WTC11 (cell line): ENCODE measurements at regions not wholly inside any gene's neighbourhood (a gene's known extent, or its start where the extent isn't known, plus 50 kb on each side); places are given as distances from the start of the nearest gene placed in this dataset.

Experiments
- CREB1 ChIP-seq: sonication (generic); formaldehyde crosslinking; IDR thresholded peaks from 2 replicates; pipeline ENCODE4 v1.8.0; 2023; ENCODE audit warnings: mild to moderate bottlenecking, missing genetic modification reagents
- CREM ChIP-seq: sonication (generic); formaldehyde crosslinking; IDR thresholded peaks from 2 replicates; pipeline ENCODE4 v1.8.1; 2022; ENCODE audit warnings: mild to moderate bottlenecking, missing genetic modification reagents, moderate library complexity
- CTCF ChIP-seq: fragments of 200-600 bp; IDR thresholded peaks from 2 replicates; pipeline ENCODE4 v1.8.0; 2022; ENCODE audit warnings: antibody characterized with exemption
- FOXJ3 ChIP-seq: sonication (generic); formaldehyde crosslinking; IDR thresholded peaks from 2 replicates; pipeline ENCODE4 v1.9.0; 2021; ENCODE audit warnings: missing genetic modification reagents, mild to moderate bottlenecking, borderline replicate concordance
- HMGA2 ChIP-seq: fragments of 250-450 bp; sonication (Bioruptor Pico); IDR thresholded peaks from 2 replicates; pipeline ENCODE4 v1.4.0; 2021; ENCODE audit warnings: mild to moderate bottlenecking, moderate library complexity
- NR2C2 ChIP-seq: sonication (generic); formaldehyde crosslinking; IDR thresholded peaks from 2 replicates; pipeline ENCODE4 v1.8.0; 2022; ENCODE audit warnings: mild to moderate bottlenecking, missing genetic modification reagents
- TEAD1 ChIP-seq: sonication (generic); formaldehyde crosslinking; IDR thresholded peaks from 2 replicates; pipeline ENCODE4 v1.8.0; 2022; ENCODE audit warnings: mild to moderate bottlenecking, missing genetic modification reagents
- TEAD4 ChIP-seq: sonication (generic); formaldehyde crosslinking; IDR thresholded peaks from 2 replicates; pipeline ENCODE4 v1.8.0; 2022; ENCODE audit warnings: mild to moderate bottlenecking, missing genetic modification reagents
- USF2 ChIP-seq: sonication (generic); formaldehyde crosslinking; IDR thresholded peaks from 2 replicates; pipeline ENCODE4 v1.8.1; 2023; ENCODE audit warnings: mild to moderate bottlenecking, missing genetic modification reagents, moderate library complexity
- ZNF263 ChIP-seq: sonication (generic); formaldehyde crosslinking; IDR thresholded peaks from 2 replicates; pipeline ENCODE4 v1.8.1; 2022; ENCODE audit warnings: low read depth, mild to moderate bottlenecking, moderate library complexity, missing genetic modification reagents

- TF ChIP-seq CTCF (no peak), TEAD4 (CRISPR knock-in tag) (no peak), FOXJ3 (no peak), USF2 (CRISPR knock-in tag) (no peak), TEAD1 (CRISPR knock-in tag) (no peak), HMGA2 (CRISPR knock-in tag) (no peak), ZNF263 (CRISPR knock-in tag) (no peak), CREB1 (no peak), NR2C2 (CRISPR knock-in tag) (no peak), CREM (CRISPR knock-in tag) (no peak)
These were observed 230.5 kb upstream of the DMAC1 start for GRCh38 chr9:8030095-8030494.
